GM23338 (cell line): ENCODE measurements at regions not wholly inside any gene's neighbourhood (a gene's known extent, or its start where the extent isn't known, plus 50 kb on each side); places are given as distances from the start of the nearest gene placed in this dataset.

Source experiments
- ATAC-seq: fragments of 200-7000 bp; cut with Tn5 transposase; 3 replicates; pipeline ENCODE4 v1.9.1; 2020
- DNase-seq: peaks from one replicate; pipeline ENCODE4 v3.0.0-alpha.2; 2015; ENCODE audit warnings: low spot score
- H2AFZ ChIP-seq: fragments of 200-600 bp; sonication (generic); 2 replicates; pipeline ENCODE4 v1.8.0; 2016; ENCODE audit warnings: antibody characterized with exemption, mild to moderate bottlenecking, moderate library complexity
- H3F3A ChIP-seq: fragments of 200-600 bp; sonication (generic); replicated peaks from 2 replicates; pipeline ENCODE4 v1.8.0; 2017; ENCODE audit warnings: antibody characterized with exemption, mixed run types, low read depth
- H3K27ac ChIP-seq: fragments of 200-600 bp; sonication (generic); 2 replicates; pipeline ENCODE4 v1.6.1; 2016; ENCODE audit warnings: low read depth
- H3K27me3 ChIP-seq: fragments of 200-600 bp; sonication (generic); 2 replicates; pipeline ENCODE4 v1.8.0; 2016; ENCODE audit warnings: mild to moderate bottlenecking, mixed run types, moderate library complexity; ENCODE audit not compliant: insufficient read depth
- H3K36me3 ChIP-seq: fragments of 200-600 bp; sonication (generic); 2 replicates; pipeline ENCODE4 v1.8.0; 2016; ENCODE audit warnings: mild to moderate bottlenecking; ENCODE audit not compliant: insufficient read depth
- H3K4me1 ChIP-seq: fragments of 200-600 bp; sonication (generic); 2 replicates; pipeline ENCODE4 v1.8.0; 2016; ENCODE audit warnings: mild to moderate bottlenecking, moderate library complexity; ENCODE audit not compliant: insufficient read depth
- H3K4me2 ChIP-seq: fragments of 200-600 bp; sonication (generic); 2 replicates; pipeline ENCODE4 v1.7.1; 2017; ENCODE audit warnings: mixed run types
- H3K4me3 ChIP-seq: fragments of 200-600 bp; sonication (generic); 2 replicates; pipeline ENCODE4 v1.6.1; 2016; ENCODE audit warnings: mixed run types
- H3K79me2 ChIP-seq: fragments of 200-600 bp; sonication (generic); replicated peaks from 2 replicates; pipeline ENCODE4 v1.8.0; 2017; ENCODE audit warnings: mild to moderate bottlenecking; ENCODE audit not compliant: insufficient read depth
- H3K9me2 ChIP-seq: fragments of 200-600 bp; sonication (generic); 2 replicates; pipeline ENCODE4 v1.8.0; 2017; ENCODE audit not compliant: insufficient read depth
- H4K20me1 ChIP-seq: fragments of 200-600 bp; sonication (generic); replicated peaks from 2 replicates; pipeline ENCODE4 v1.8.0; 2017; ENCODE audit warnings: mild to moderate bottlenecking; ENCODE audit not compliant: insufficient read depth
- H3K27ac Mint-ChIP-seq: 2 replicates; pipeline ENCODE4 v1.8.0; 2020; ENCODE audit warnings: inconsistent platforms, mild to moderate bottlenecking, moderate library complexity, mixed read lengths
- H3K27me3 Mint-ChIP-seq: 3 replicates; pipeline ENCODE4 v1.8.0; 2022; ENCODE audit warnings: low read depth, mild to moderate bottlenecking, moderate library complexity, mixed read lengths, inconsistent platforms; ENCODE audit not compliant: insufficient read depth, poor library complexity
- H3K36me3 Mint-ChIP-seq: 3 replicates; pipeline ENCODE4 v1.8.0; 2021; ENCODE audit warnings: low read depth, mild to moderate bottlenecking, inconsistent platforms, moderate library complexity, mixed read lengths
- H3K4me1 Mint-ChIP-seq: 3 replicates; pipeline ENCODE4 v1.8.0; 2020; ENCODE audit warnings: mild to moderate bottlenecking, inconsistent platforms, mixed read lengths
- H3K4me3 Mint-ChIP-seq: 3 replicates; pipeline ENCODE4 v1.8.0; 2021; ENCODE audit warnings: moderate library complexity, mild to moderate bottlenecking, inconsistent platforms, mixed read lengths
- H3K9me3 Mint-ChIP-seq: 3 replicates; pipeline ENCODE4 v1.8.0; 2020; ENCODE audit warnings: moderate library complexity, mild to moderate bottlenecking, inconsistent platforms, mixed read lengths
- CREB1 ChIP-seq: fragments of 250-450 bp; sonication (Bioruptor Pico); IDR thresholded peaks from 2 replicates; pipeline ENCODE4 v1.5.0; 2020; ENCODE audit warnings: low read depth, mild to moderate bottlenecking, moderate library complexity
- EZH2 ChIP-seq: fragments of 200-600 bp; sonication (generic); IDR thresholded peaks from one replicate; pipeline ENCODE4 v1.8.0; 2017; ENCODE audit warnings: antibody characterized with exemption, mild to moderate bottlenecking, low read depth; ENCODE audit not compliant: unreplicated experiment
- EZH2phosphoT487 ChIP-seq: fragments of 200-600 bp; sonication (generic); IDR thresholded peaks from one replicate; pipeline ENCODE4 v1.8.1; 2018; ENCODE audit warnings: antibody characterized with exemption; ENCODE audit not compliant: unreplicated experiment
- JUNB ChIP-seq: IDR thresholded peaks from one replicate; pipeline ENCODE4 v1.6.1; 2016; ENCODE audit warnings: antibody characterized with exemption; ENCODE audit not compliant: unreplicated experiment
- NANOG ChIP-seq: IDR thresholded peaks from 2 replicates; pipeline ENCODE4 v1.6.1; 2016; ENCODE audit warnings: antibody characterized with exemption, borderline replicate concordance
- POLR2AphosphoS5 ChIP-seq: IDR thresholded peaks from 2 replicates; pipeline ENCODE4 v1.6.1; 2016; ENCODE audit warnings: antibody characterized with exemption, low read depth
- STAT1 ChIP-seq: IDR thresholded peaks from one replicate; pipeline ENCODE4 v1.6.1; 2016; ENCODE audit warnings: antibody characterized with exemption; ENCODE audit not compliant: unreplicated experiment
- ZNF114 ChIP-seq: fragments of 250-450 bp; sonication (Bioruptor Pico); IDR thresholded peaks from 2 replicates; pipeline ENCODE4 v1.5.0; 2020; ENCODE audit warnings: mild to moderate bottlenecking, moderate library complexity
- ZNF331 ChIP-seq: fragments of 250-450 bp; sonication (Bioruptor Pico); IDR thresholded peaks from 2 replicates; pipeline ENCODE4 v1.5.0; 2020; ENCODE audit warnings: low read depth, mild to moderate bottlenecking, moderate library complexity
- TF ChIP-seq, protein P1 (sequence below), 2 experiments: fragments of 200-600 bp in 1 of 2; sonication (generic) in 1 of 2; conservative IDR thresholded peaks; 2 replicates each; pipeline versions ENCODE4 v1.5.1 to v1.6.1; 2016 to 2017; ENCODE audit warnings: antibody characterized with exemption in 2 of 2, low read depth in 2 of 2, mild to moderate bottlenecking in 2 of 2, moderate library complexity in 1 of 2
- TF ChIP-seq, protein P2 (sequence below): IDR thresholded peaks from 2 replicates; pipeline ENCODE4 v1.6.1; 2016; ENCODE audit warnings: antibody characterized with exemption
- TF ChIP-seq, protein P3 (sequence below): IDR thresholded peaks from one replicate; pipeline ENCODE4 v1.6.1; 2018; ENCODE audit warnings: antibody characterized with exemption; ENCODE audit not compliant: unreplicated experiment
- TF ChIP-seq, protein P4 (sequence below): fragments of 250-450 bp; sonication (Bioruptor Pico); IDR thresholded peaks from 2 replicates; pipeline ENCODE4 v1.5.0; 2020; ENCODE audit warnings: mild to moderate bottlenecking, moderate library complexity

DNA sequence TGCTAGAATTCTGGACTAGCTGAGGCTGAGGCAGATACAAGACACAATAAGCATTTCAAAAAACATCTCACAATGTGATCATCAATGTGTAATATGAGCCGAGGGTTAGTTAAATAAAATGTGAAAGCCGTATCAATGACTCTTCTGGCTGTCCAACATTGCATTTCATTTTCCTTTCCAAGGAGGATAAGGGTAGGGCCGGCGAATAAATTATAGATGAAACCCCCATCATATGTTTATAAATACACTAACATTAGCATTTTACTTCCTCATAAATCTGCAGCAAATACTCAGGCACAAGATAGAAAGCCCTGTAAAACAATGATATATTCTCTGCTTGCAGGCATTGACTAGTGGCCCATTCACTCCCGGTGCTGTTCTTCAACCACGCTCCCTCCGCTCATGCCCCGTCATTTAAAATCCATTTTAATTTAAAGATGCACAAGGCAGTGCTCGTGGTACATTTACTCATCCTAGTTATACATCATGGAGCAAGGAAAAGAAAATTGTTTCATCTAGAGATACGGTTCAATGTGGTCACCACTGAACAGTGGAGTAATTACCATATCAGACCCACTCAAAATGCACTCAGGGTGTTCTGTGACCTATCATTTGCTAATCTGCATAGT, 59.9 kb upstream of the RCN1 start:
- H3K27ac ChIP-seq = no peak overlapping the region
- H3K4me2 ChIP-seq = no peak overlapping the region
- H3K79me2 ChIP-seq = no peaks in the 10 kb centered on the region
- H3K9me2 ChIP-seq = no peaks in the 10 kb centered on the region
- H3K9me3 Mint-ChIP-seq = no peaks in the 10 kb centered on the region
- H3K36me3 ChIP-seq = no peaks in the 10 kb centered on the region
- DNase-seq (no peak), ATAC-seq (no peak)
- no peaks in the 10 kb centered on the region for H3F3A ChIP-seq
- no peaks in the 10 kb centered on the region for H3K27me3 ChIP-seq
- H3K27ac Mint-ChIP-seq = no peak overlapping the region
- 0 out of 2 replicates have a peak overlapping the region, but pooled peaks have one; percentile 59 for H2AFZ ChIP-seq
- no peak overlapping the region for H3K4me3 Mint-ChIP-seq
- peaks cover 3% of the 10 kb centered on the region; the same call in 1 of the 3 replicates for H3K4me1 Mint-ChIP-seq
- no peaks in the 10 kb centered on the region for H3K36me3 Mint-ChIP-seq
- TF ChIP-seq, protein P1, sequence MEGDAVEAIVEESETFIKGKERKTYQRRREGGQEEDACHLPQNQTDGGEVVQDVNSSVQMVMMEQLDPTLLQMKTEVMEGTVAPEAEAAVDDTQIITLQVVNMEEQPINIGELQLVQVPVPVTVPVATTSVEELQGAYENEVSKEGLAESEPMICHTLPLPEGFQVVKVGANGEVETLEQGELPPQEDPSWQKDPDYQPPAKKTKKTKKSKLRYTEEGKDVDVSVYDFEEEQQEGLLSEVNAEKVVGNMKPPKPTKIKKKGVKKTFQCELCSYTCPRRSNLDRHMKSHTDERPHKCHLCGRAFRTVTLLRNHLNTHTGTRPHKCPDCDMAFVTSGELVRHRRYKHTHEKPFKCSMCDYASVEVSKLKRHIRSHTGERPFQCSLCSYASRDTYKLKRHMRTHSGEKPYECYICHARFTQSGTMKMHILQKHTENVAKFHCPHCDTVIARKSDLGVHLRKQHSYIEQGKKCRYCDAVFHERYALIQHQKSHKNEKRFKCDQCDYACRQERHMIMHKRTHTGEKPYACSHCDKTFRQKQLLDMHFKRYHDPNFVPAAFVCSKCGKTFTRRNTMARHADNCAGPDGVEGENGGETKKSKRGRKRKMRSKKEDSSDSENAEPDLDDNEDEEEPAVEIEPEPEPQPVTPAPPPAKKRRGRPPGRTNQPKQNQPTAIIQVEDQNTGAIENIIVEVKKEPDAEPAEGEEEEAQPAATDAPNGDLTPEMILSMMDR (conservative IDR thresholded peaks at IDR 0.05; ENCODE audit: low read depth in 2 of 2) = no peak
- no peak for TF ChIP-seq CREB1 (CRISPR knock-in tag)
- TF ChIP-seq, protein P2, sequence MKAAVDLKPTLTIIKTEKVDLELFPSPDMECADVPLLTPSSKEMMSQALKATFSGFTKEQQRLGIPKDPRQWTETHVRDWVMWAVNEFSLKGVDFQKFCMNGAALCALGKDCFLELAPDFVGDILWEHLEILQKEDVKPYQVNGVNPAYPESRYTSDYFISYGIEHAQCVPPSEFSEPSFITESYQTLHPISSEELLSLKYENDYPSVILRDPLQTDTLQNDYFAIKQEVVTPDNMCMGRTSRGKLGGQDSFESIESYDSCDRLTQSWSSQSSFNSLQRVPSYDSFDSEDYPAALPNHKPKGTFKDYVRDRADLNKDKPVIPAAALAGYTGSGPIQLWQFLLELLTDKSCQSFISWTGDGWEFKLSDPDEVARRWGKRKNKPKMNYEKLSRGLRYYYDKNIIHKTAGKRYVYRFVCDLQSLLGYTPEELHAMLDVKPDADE = no peak
- TF ChIP-seq, protein P3, sequence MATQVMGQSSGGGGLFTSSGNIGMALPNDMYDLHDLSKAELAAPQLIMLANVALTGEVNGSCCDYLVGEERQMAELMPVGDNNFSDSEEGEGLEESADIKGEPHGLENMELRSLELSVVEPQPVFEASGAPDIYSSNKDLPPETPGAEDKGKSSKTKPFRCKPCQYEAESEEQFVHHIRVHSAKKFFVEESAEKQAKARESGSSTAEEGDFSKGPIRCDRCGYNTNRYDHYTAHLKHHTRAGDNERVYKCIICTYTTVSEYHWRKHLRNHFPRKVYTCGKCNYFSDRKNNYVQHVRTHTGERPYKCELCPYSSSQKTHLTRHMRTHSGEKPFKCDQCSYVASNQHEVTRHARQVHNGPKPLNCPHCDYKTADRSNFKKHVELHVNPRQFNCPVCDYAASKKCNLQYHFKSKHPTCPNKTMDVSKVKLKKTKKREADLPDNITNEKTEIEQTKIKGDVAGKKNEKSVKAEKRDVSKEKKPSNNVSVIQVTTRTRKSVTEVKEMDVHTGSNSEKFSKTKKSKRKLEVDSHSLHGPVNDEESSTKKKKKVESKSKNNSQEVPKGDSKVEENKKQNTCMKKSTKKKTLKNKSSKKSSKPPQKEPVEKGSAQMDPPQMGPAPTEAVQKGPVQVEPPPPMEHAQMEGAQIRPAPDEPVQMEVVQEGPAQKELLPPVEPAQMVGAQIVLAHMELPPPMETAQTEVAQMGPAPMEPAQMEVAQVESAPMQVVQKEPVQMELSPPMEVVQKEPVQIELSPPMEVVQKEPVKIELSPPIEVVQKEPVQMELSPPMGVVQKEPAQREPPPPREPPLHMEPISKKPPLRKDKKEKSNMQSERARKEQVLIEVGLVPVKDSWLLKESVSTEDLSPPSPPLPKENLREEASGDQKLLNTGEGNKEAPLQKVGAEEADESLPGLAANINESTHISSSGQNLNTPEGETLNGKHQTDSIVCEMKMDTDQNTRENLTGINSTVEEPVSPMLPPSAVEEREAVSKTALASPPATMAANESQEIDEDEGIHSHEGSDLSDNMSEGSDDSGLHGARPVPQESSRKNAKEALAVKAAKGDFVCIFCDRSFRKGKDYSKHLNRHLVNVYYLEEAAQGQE = no peak
- no peak for TF ChIP-seq JUNB
- no peak for TF ChIP-seq POLR2AphosphoS5
- no peak for TF ChIP-seq NANOG
- no peak for TF ChIP-seq EZH2phosphoT487
- no peak for TF ChIP-seq ZNF331 (CRISPR knock-in tag)
- TF ChIP-seq STAT1 = no peak
- no peak for TF ChIP-seq ZNF114 (CRISPR knock-in tag)
- TF ChIP-seq, protein P4, sequence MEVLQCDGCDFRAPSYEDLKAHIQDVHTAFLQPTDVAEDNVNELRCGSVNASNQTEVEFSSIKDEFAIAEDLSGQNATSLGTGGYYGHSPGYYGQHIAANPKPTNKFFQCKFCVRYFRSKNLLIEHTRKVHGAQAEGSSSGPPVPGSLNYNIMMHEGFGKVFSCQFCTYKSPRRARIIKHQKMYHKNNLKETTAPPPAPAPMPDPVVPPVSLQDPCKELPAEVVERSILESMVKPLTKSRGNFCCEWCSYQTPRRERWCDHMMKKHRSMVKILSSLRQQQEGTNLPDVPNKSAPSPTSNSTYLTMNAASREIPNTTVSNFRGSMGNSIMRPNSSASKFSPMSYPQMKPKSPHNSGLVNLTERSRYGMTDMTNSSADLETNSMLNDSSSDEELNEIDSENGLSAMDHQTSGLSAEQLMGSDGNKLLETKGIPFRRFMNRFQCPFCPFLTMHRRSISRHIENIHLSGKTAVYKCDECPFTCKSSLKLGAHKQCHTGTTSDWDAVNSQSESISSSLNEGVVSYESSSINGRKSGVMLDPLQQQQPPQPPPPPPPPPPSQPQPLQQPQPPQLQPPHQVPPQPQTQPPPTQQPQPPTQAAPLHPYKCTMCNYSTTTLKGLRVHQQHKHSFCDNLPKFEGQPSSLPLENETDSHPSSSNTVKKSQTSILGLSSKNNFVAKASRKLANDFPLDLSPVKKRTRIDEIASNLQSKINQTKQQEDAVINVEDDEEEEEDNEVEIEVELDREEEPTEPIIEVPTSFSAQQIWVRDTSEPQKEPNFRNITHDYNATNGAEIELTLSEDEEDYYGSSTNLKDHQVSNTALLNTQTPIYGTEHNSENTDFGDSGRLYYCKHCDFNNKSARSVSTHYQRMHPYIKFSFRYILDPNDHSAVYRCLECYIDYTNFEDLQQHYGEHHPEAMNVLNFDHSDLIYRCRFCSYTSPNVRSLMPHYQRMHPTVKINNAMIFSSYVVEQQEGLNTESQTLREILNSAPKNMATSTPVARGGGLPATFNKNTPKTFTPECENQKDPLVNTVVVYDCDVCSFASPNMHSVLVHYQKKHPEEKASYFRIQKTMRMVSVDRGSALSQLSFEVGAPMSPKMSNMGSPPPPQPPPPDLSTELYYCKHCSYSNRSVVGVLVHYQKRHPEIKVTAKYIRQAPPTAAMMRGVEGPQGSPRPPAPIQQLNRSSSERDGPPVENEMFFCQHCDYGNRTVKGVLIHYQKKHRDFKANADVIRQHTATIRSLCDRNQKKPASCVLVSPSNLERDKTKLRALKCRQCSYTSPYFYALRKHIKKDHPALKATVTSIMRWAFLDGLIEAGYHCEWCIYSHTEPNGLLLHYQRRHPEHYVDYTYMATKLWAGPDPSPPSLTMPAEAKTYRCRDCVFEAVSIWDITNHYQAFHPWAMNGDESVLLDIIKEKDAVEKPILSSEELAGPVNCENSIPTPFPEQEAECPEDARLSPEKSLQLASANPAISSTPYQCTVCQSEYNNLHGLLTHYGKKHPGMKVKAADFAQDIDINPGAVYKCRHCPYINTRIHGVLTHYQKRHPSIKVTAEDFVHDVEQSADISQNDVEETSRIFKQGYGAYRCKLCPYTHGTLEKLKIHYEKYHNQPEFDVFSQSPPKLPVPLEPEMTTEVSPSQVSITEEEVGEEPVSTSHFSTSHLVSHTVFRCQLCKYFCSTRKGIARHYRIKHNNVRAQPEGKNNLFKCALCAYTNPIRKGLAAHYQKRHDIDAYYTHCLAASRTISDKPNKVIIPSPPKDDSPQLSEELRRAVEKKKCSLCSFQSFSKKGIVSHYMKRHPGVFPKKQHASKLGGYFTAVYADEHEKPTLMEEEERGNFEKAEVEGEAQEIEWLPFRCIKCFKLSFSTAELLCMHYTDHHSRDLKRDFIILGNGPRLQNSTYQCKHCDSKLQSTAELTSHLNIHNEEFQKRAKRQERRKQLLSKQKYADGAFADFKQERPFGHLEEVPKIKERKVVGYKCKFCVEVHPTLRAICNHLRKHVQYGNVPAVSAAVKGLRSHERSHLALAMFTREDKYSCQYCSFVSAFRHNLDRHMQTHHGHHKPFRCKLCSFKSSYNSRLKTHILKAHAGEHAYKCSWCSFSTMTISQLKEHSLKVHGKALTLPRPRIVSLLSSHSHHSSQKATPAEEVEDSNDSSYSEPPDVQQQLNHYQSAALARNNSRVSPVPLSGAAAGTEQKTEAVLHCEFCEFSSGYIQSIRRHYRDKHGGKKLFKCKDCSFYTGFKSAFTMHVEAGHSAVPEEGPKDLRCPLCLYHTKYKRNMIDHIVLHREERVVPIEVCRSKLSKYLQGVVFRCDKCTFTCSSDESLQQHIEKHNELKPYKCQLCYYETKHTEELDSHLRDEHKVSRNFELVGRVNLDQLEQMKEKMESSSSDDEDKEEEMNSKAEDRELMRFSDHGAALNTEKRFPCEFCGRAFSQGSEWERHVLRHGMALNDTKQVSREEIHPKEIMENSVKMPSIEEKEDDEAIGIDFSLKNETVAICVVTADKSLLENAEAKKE (CRISPR knock-in tag) = no peak
- TF ChIP-seq EZH2 = no peak
- no peak overlapping the region for H3K4me3 ChIP-seq
- no peaks in the 10 kb centered on the region for H3K27me3 Mint-ChIP-seq
- H3K4me1 ChIP-seq = no peaks in the 10 kb centered on the region
- H4K20me1 ChIP-seq = no peaks in the 10 kb centered on the region
